Heart left ventricle (tissue), 16 donors: ENCODE measurements at regions not wholly inside any gene's neighbourhood (a gene's known extent, or its start where the extent isn't known, plus 50 kb on each side); places are given as distances from the start of the nearest gene placed in this dataset.
A peak's percentile ranks its signal among the peaks of the same experiment; 100 is the strongest.

Experiments
- ATAC-seq, 4 donors: fragments of 200-7000 bp; cut with Tn5 transposase; one replicate each; pipeline ENCODE4 v1.9.1; 2020 to 2022; ENCODE audit warnings: moderate library complexity in 4 of 4, mild to moderate bottlenecking in 3 of 4, moderate number of reproducible peaks in 1 of 4
- DNase-seq, 5 donors: peaks; one replicate each; pipeline ENCODE4 v3.0.0-alpha.2; 2020
- H3K27ac ChIP-seq, 12 donors: fragments of 200-600 bp; sonication (generic) in 4 of 12; one replicate each; pipeline versions ENCODE4 v1.5.0 to v1.8.0; 2016 to 2022; ENCODE audit warnings: mild to moderate bottlenecking in 2 of 12
- H3K27me3 ChIP-seq, 9 donors: fragments of 200-600 bp; sonication (generic) in 2 of 9; one replicate each; pipeline versions ENCODE4 v1.5.1 to v1.8.0; 2016 to 2022; ENCODE audit warnings: mild to moderate bottlenecking in 3 of 9
- H3K36me3 ChIP-seq, 9 donors: fragments of 200-600 bp; sonication (generic) in 2 of 9; one replicate each; pipeline versions ENCODE4 v1.5.0 to v1.8.0; 2018 to 2022; ENCODE audit warnings: mild to moderate bottlenecking in 2 of 9
- H3K4me1 ChIP-seq, 12 donors: fragments of 200-600 bp; sonication (generic) in 4 of 12; one replicate each; pipeline versions ENCODE4 v1.5.0 to v1.8.0; 2016 to 2022; ENCODE audit warnings: mild to moderate bottlenecking in 3 of 12
- H3K4me3 ChIP-seq, 12 donors: fragments of 200-600 bp; sonication (generic) in 4 of 12; one replicate each; pipeline versions ENCODE4 v1.5.0 to v1.8.0; 2017 to 2022; ENCODE audit warnings: mild to moderate bottlenecking in 9 of 12, moderate library complexity in 4 of 12
- H3K9me3 ChIP-seq, 12 donors: fragments of 200-600 bp; sonication (generic) in 4 of 12; one replicate each; pipeline versions ENCODE4 v1.5.0 to v1.8.0; 2016 to 2022; ENCODE audit warnings: mild to moderate bottlenecking in 1 of 12
- CTCF ChIP-seq, 12 donors: fragments of 200-600 bp; sonication (generic) in 4 of 12; IDR thresholded peaks; one replicate each; pipeline versions ENCODE4 v1.5.0 to v1.8.0; 2018 to 2022; ENCODE audit warnings: antibody characterized with exemption in 12 of 12, mild to moderate bottlenecking in 5 of 12
- POLR2A ChIP-seq, 2 donors: fragments of 450-650 bp; IDR thresholded peaks; one replicate each; pipeline ENCODE4 v1.6.1; 2017; ENCODE audit warnings: antibody characterized with exemption in 2 of 2, mild to moderate bottlenecking in 2 of 2, moderate library complexity in 2 of 2
- WGBS, 4 donors: extraction: QIAGEN DNeasy Blood & Tissue Kit in 2 of 4; methylation state at CpG; one replicate each; pipeline versions ENCODE4 v1.1.5 to v1.1.7; 2013 to 2018; 5-methylcytosine and 5-hydroxymethylcytosine counted together
- intact Hi-C, 10 donors: fragments of 100-400 bp; cut with DNase I; formaldehyde crosslinking; loops; one replicate each; pipeline versions ENCODE4 v1.11.1 to v1.14.2; 2022
- donor health status: ischemic (EF 13 %, LVEDD 7.1; RV severe dilation, severe dysfunction).
- donor health status: healthy with polysubstance abuse.
- donor health status: DM: no; HTN: yes; CAD: no.
- donor health status: DM: no; HTN: no; CAD: no.
- donor health status: ischemic (EF 25% LVEDD 6.9; RV normal size, moderate dysfunction).
- donor health status: ischemic (EF 25% LVEDD 5.7; RV mildly dilated, moderate dysfunction).
- donor health status: healthy.
- donor health status: DM: yes; HTN: yes; CAD: no.
- donor health status: ischemic (EF 35%, LVEDD 5.7; RV mildly dilated, moderate dysfunction).
- donor health status: nonischemic (EF 11% LVEDD 7.7; RV severe dilation, severe dysfunction).
- donor health status: DM: yes; HTN: yes; CAD: no.
- donor health status: PGD.
- donor health status: ischemic (EF 29% LVEDD 5.4; RV normal size, mild dysfunction).
- donor health status: nonischemic (EF 23%, LVEDD 6.1; RV moderate dilation, normal function).

- intact Hi-C loops, result loop anchor here in 2 of 10 donors (2.0 to 10.0 kb wide), 3 partner anchors 25 to 117 kb away; no protein-coding TSS in a partner anchor
- no peaks in the 10 kb centered on the region for H3K27me3 ChIP-seq
- DNase-seq (no peak), ATAC-seq (peak in 1 of 4 donors; percentile 14)
- no peaks in the 10 kb centered on the region for H3K9me3 ChIP-seq
- H3K27ac ChIP-seq, result peak overlapping the region in 3 of 12 donors; percentile 3 to 22 (median 19)
- no peaks in the 10 kb centered on the region for H3K36me3 ChIP-seq
- no peak overlapping the region for H3K4me3 ChIP-seq
- WGBS, 4 donors, result 93 to 95% (median 94%) methylated on average over 14 to 18 of the region's 18 CpGs
- TF ChIP-seq POLR2A (IDR thresholded peaks at IDR 0.05) (no peak), CTCF (IDR thresholded peaks at IDR 0.05) (no peak)
- peaks cover 0 to 46% (median 14%) of the 10 kb centered on the region in 12 donors for H3K4me1 ChIP-seq
These were observed 122.8 kb upstream of the HS6ST1 start for GRCh38 chr2:128441341-128442052.

GRCh38 chr2:128442053-128442751 is 123.5 kb upstream of the HS6ST1 start:
- Histone ChIP-seq H3K27me3 (no peaks in the 10 kb centered on the region), H3K9me3 (no peaks in the 10 kb centered on the region), H3K36me3 (no peaks in the 10 kb centered on the region), H3K4me3 (no peak overlapping the region), H3K4me1 (peaks cover 0 to 46% (median 16%) of the 10 kb centered on the region in 12 donors), H3K27ac (peak overlapping the region in 7 of 12 donors; percentile 17 to 86 (median 47))
- 75 to 79% (median 77%) methylated on average over 8 of the region's 8 CpGs for WGBS, 4 donors
- no peak for TF ChIP-seq POLR2A (IDR thresholded peaks at IDR 0.05)
- no peak for TF ChIP-seq CTCF (IDR thresholded peaks at IDR 0.05)
- DNase-seq, result no peak
- intact Hi-C loops, result loop anchor here in 2 of 10 donors (2.0 to 10.0 kb wide), 3 partner anchors 25 to 117 kb away; no protein-coding TSS in a partner anchor
- no peak for ATAC-seq

GRCh38 chr2:128442891-128443302 is 124.2 kb upstream of the HS6ST1 start:
- no peaks in the 10 kb centered on the region for H3K36me3 ChIP-seq
- peak in 1 of 5 donors; percentile 46 for DNase-seq
- peak overlapping the region in 8 of 12 donors; percentile 17 to 86 (median 45) for H3K27ac ChIP-seq
- H3K4me1 ChIP-seq, result peaks cover 0 to 46% (median 16%) of the 10 kb centered on the region in 12 donors
- 45 to 57% (median 47%) methylated on average over 10 of the region's 10 CpGs for WGBS, 4 donors
- H3K27me3 ChIP-seq, result no peaks in the 10 kb centered on the region
- peak in 1 of 4 donors; percentile 27 for ATAC-seq
- H3K4me3 ChIP-seq, result no peak overlapping the region
- no peaks in the 10 kb centered on the region for H3K9me3 ChIP-seq
- no peak for TF ChIP-seq CTCF (IDR thresholded peaks at IDR 0.05)
- TF ChIP-seq POLR2A (IDR thresholded peaks at IDR 0.05), result no peak
- intact Hi-C loops, result loop anchor here in 2 of 10 donors (2.0 to 10.0 kb wide), 3 partner anchors 24 to 118 kb away; no protein-coding TSS in a partner anchor
